ENCODE measurements at regions not wholly inside any gene's neighbourhood (a gene's known extent, or its start where the extent isn't known, plus 50 kb on each side); places are given as distances from the start of the nearest gene placed in this dataset.

- no peaks in the 10 kb centered on the region for H3K9me3 ChIP-seq
- no peaks in the 10 kb centered on the region for H3K27me3 ChIP-seq
- no peaks in the 10 kb centered on the region for H3K36me3 ChIP-seq
- no peak for DNase-seq (ENCODE audit: low spot score)
- no peak for TF ChIP-seq CTCF (IDR thresholded peaks at IDR 0.05)
- no peak overlapping the region for H3K4me3 ChIP-seq
- peaks cover 0 to 8% of the 10 kb centered on the region in 2 donors for H3K4me1 ChIP-seq
- H3K27ac ChIP-seq, result no peak overlapping the region
Observed at GRCh38 chr5:67966712-67967111, 248.8 kb upstream of the PIK3R1 start.

- DNase-seq (ENCODE audit: low spot score), result no peak
- peaks cover 0 to 7% of the 10 kb centered on the region in 2 donors for H3K4me1 ChIP-seq
- H3K27ac ChIP-seq, result no peak overlapping the region
- no peaks in the 10 kb centered on the region for H3K36me3 ChIP-seq
- H3K4me3 ChIP-seq, result no peak overlapping the region
- H3K9me3 ChIP-seq, result no peaks in the 10 kb centered on the region
- no peaks in the 10 kb centered on the region for H3K27me3 ChIP-seq
- no peak for TF ChIP-seq CTCF (IDR thresholded peaks at IDR 0.05)
Observed at GRCh38 chr5:67964619-67965018, 250.9 kb upstream of the PIK3R1 start.

- Histone ChIP-seq H3K36me3 (no peaks in the 10 kb centered on the region), H3K27me3 (no peaks in the 10 kb centered on the region), H3K27ac (no peak overlapping the region), H3K9me3 (no peaks in the 10 kb centered on the region), H3K4me1 (peaks cover 0 to 7% of the 10 kb centered on the region in 2 donors), H3K4me3 (no peak overlapping the region)
- no peak for DNase-seq (ENCODE audit: low spot score)
- no peak for TF ChIP-seq CTCF (IDR thresholded peaks at IDR 0.05)
Observed at GRCh38 chr5:67963789-67964519, 251.6 kb upstream of the PIK3R1 start.

- Histone ChIP-seq H3K36me3 (no peaks in the 10 kb centered on the region), H3K27ac (peak overlapping the region in 1 of 2 donors; percentile 74), H3K9me3 (no peaks in the 10 kb centered on the region), H3K27me3 (no peaks in the 10 kb centered on the region), H3K4me1 (peaks cover 0 to 7% of the 10 kb centered on the region in 2 donors), H3K4me3 (no peak overlapping the region)
- TF ChIP-seq CTCF (IDR thresholded peaks at IDR 0.05), result no peak
- DNase-seq (ENCODE audit: low spot score), result no peak
Observed at GRCh38 chr5:67960939-67961338, 254.6 kb upstream of the PIK3R1 start.

- DNase-seq (ENCODE audit: low spot score), result no peak
- H3K4me1 ChIP-seq, result peaks cover 0 to 7% of the 10 kb centered on the region in 2 donors
Observed at GRCh38 chr5:67957374-67957773, 258.2 kb upstream of the PIK3R1 start.

More at GRCh38 chr5:67957374-67957773, 258.2 kb upstream of the PIK3R1 start:
- no peak overlapping the region for H3K27ac ChIP-seq
- H3K36me3 ChIP-seq, result no peaks in the 10 kb centered on the region
- H3K9me3 ChIP-seq, result no peaks in the 10 kb centered on the region
- H3K4me3 ChIP-seq, result no peak overlapping the region
- TF ChIP-seq CTCF (IDR thresholded peaks at IDR 0.05), result no peak
- H3K27me3 ChIP-seq, result no peaks in the 10 kb centered on the region

All from right atrium auricular region (tissue), 2 donors.